GM12891 (cell line): ENCODE measurements at regions not wholly inside any gene's neighbourhood (a gene's known extent, or its start where the extent isn't known, plus 50 kb on each side); places are given as distances from the start of the nearest gene placed in this dataset.
"Not testable (repeated sequence)": the region's sequence is repeated elsewhere in the genome, so short reads cannot be mapped to it uniquely, and the experiment has no call there.

Source experiments
- PAX5 ChIP-seq: IDR thresholded peaks from 2 replicates; pipeline ENCODE4 v1.6.1; 2011; ENCODE audit warnings: low read length, moderate library complexity, mild to moderate bottlenecking; ENCODE audit not compliant: insufficient read depth, severe bottlenecking
- POLR2A ChIP-seq: IDR thresholded peaks from 2 replicates; pipeline ENCODE4 v1.6.1; 2011; ENCODE audit warnings: low read depth, low read length, control low read depth
- POLR2AphosphoS5 ChIP-seq: IDR thresholded peaks from 2 replicates; pipeline ENCODE4 v1.6.1; 2011; ENCODE audit warnings: low read depth, low read length, control low read depth
- POU2F2 ChIP-seq: IDR thresholded peaks from 2 replicates; pipeline ENCODE4 v1.6.1; 2011; ENCODE audit warnings: low read depth, mild to moderate bottlenecking, control low read depth, low read length, moderate library complexity
- SPI1 ChIP-seq: IDR thresholded peaks from 2 replicates; pipeline ENCODE4 v1.6.1; 2011; ENCODE audit warnings: low read depth, low read length, control low read depth
- TAF1 ChIP-seq: IDR thresholded peaks from 2 replicates; pipeline ENCODE4 v1.6.1; 2011; ENCODE audit warnings: low read depth, low read length, control low read depth

DNA sequence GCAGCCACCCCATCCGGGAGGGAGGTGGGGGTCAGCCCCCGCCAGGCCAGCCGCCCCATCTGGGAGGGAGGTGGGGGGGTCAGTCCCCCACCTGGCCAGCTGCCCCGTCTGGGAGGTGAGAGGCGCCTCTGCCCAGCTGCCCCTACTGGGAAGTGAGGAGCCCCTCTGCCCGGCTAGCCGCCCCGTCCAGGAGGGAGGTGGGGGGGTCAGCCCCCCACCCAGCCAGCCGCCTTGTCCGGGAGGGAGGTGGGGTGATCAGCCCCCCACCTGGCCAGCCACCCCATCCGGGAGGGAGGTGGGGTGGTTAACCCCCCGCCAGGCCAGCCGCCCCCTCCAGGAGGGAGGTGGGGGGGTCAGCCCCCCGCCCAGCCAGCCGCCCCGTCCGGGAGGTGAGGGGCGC is 852.4 kb upstream of the DEFB115 start:
- not testable (repeated sequence) for TF ChIP-seq POLR2A, POU2F2, POLR2AphosphoS5, TAF1, SPI1, PAX5
